AG20443 (cell line): ENCODE measurements at regions not wholly inside any gene's neighbourhood (a gene's known extent, or its start where the extent isn't known, plus 50 kb on each side); places are given as distances from the start of the nearest gene placed in this dataset.
"Not testable (repeated sequence)": the region's sequence is repeated elsewhere in the genome, so short reads cannot be mapped to it uniquely, and the experiment has no call there.

Experiments
- DNase-seq: peaks from one replicate; pipeline ENCODE4 v3.0.0; 2012; ENCODE audit warnings: low spot score, mixed read lengths

GRCh38 chrX:87236830-87237440 is 280.7 kb upstream of the KLHL4 start:
- no peak for DNase-seq

- no peak for DNase-seq
These were observed 252.1 kb upstream of the KLHL4 start for GRCh38 chrX:87265518-87265917.

GRCh38 chrX:87272491-87272890 is 245.1 kb upstream of the KLHL4 start:
- no peak for DNase-seq

GRCh38 chrX:87299563-87300160 is 217.9 kb upstream of the KLHL4 start:
- peak; percentile 1 for DNase-seq

GRCh38 chrX:87310780-87311179 is 206.8 kb upstream of the KLHL4 start:
- no peak for DNase-seq

GRCh38 chrX:87327267-87327666 is 190.3 kb upstream of the KLHL4 start:
- no peak for DNase-seq

- no peak for DNase-seq
These were observed 180.3 kb upstream of the KLHL4 start for GRCh38 chrX:87337267-87337666.

GRCh38 chrX:87338510-87338909 is 179.1 kb upstream of the KLHL4 start:
- DNase-seq = no peak

- DNase-seq = no peak
These were observed 146.7 kb upstream of the KLHL4 start for GRCh38 chrX:87370865-87371264.

- no peak for DNase-seq
These were observed 143.3 kb upstream of the KLHL4 start for GRCh38 chrX:87374324-87374723.

GRCh38 chrX:87376896-87377295 is 140.7 kb upstream of the KLHL4 start:
- DNase-seq = no peak

GRCh38 chrX:87388381-87388780 is 129.2 kb upstream of the KLHL4 start:
- DNase-seq = no peak

- DNase-seq = no peak
These were observed 125.9 kb upstream of the KLHL4 start for GRCh38 chrX:87391742-87392141.

- DNase-seq = no peak
These were observed 125.2 kb upstream of the KLHL4 start for GRCh38 chrX:87392369-87392768.

GRCh38 chrX:87397103-87397886 is 120.3 kb upstream of the KLHL4 start:
- no peak for DNase-seq

- no peak for DNase-seq
These were observed 115.3 kb upstream of the KLHL4 start for GRCh38 chrX:87402256-87402655.

GRCh38 chrX:87403551-87403950 is 114.1 kb upstream of the KLHL4 start:
- no peak for DNase-seq

GRCh38 chrX:87409113-87409841 is 108.3 kb upstream of the KLHL4 start:
- DNase-seq = no peak

GRCh38 chrX:87425618-87426017 is 92.0 kb upstream of the KLHL4 start:
- no peak for DNase-seq

- no peak for DNase-seq
These were observed 83.0 kb upstream of the KLHL4 start for GRCh38 chrX:87434618-87435017.

GRCh38 chrX:87448613-87449012 is 69.0 kb upstream of the KLHL4 start:
- not testable (repeated sequence) for DNase-seq

- DNase-seq = not testable (repeated sequence)
These were observed 51.8 kb upstream of the KLHL4 start for GRCh38 chrX:87465757-87466156.
